ENCODE measurements at regions not wholly inside any gene's neighbourhood (a gene's known extent, or its start where the extent isn't known, plus 50 kb on each side); places are given as distances from the start of the nearest gene placed in this dataset.

GRCh38 chr13:89550938-89551337 is 1796.5 kb upstream of the MIR17HG start:
- no peaks in the 10 kb centered on the region for H3K4me1 ChIP-seq (ENCODE audit: control insufficient read depth in 4 of 4, insufficient read depth in 4 of 4, low read length in 3 of 4)
- no peaks in the 10 kb centered on the region for H3K27me3 ChIP-seq (ENCODE audit: control insufficient read depth in 4 of 4, insufficient read depth in 4 of 4, low read length in 3 of 4)
- no peak for DNase-seq (ENCODE audit: low spot score)
- H3K36me3 ChIP-seq (ENCODE audit: control insufficient read depth in 4 of 4, insufficient read depth in 3 of 4, low read depth in 1 of 4, low read length in 3 of 4), result no peaks in the 10 kb centered on the region
- no peak overlapping the region for H3K4me3 ChIP-seq (ENCODE audit: low read depth in 1 of 3, low read length in 3 of 3)
- TF ChIP-seq FOXA1 (IDR thresholded peaks at IDR 0.05), result no peak
- TF ChIP-seq, protein P1, sequence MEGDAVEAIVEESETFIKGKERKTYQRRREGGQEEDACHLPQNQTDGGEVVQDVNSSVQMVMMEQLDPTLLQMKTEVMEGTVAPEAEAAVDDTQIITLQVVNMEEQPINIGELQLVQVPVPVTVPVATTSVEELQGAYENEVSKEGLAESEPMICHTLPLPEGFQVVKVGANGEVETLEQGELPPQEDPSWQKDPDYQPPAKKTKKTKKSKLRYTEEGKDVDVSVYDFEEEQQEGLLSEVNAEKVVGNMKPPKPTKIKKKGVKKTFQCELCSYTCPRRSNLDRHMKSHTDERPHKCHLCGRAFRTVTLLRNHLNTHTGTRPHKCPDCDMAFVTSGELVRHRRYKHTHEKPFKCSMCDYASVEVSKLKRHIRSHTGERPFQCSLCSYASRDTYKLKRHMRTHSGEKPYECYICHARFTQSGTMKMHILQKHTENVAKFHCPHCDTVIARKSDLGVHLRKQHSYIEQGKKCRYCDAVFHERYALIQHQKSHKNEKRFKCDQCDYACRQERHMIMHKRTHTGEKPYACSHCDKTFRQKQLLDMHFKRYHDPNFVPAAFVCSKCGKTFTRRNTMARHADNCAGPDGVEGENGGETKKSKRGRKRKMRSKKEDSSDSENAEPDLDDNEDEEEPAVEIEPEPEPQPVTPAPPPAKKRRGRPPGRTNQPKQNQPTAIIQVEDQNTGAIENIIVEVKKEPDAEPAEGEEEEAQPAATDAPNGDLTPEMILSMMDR (IDR thresholded peaks at IDR 0.05; ENCODE audit: low read depth, low read length, missing input control), result no peak
- TF ChIP-seq ZBTB33 (IDR thresholded peaks at IDR 0.05), result no peak
- TF ChIP-seq, protein P2, sequence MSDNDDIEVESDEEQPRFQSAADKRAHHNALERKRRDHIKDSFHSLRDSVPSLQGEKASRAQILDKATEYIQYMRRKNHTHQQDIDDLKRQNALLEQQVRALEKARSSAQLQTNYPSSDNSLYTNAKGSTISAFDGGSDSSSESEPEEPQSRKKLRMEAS (IDR thresholded peaks at IDR 0.05), result no peak
- no peak for TF ChIP-seq NR2F2 (IDR thresholded peaks at IDR 0.05)
- no peak for TF ChIP-seq HNF4G (IDR thresholded peaks at IDR 0.05)
- no peak overlapping the region for H3K9ac ChIP-seq (ENCODE audit: low read depth in 1 of 2, low read length in 2 of 2)
- no peak overlapping the region for H3K27ac ChIP-seq (ENCODE audit: low read depth in 1 of 2, low read length in 2 of 2)
- WGBS, result 71% methylated on average over 5 of the region's 5 CpGs
- H3K9me3 ChIP-seq (ENCODE audit: control insufficient read depth in 4 of 4, low read length in 3 of 4), result no peaks in the 10 kb centered on the region

DNA sequence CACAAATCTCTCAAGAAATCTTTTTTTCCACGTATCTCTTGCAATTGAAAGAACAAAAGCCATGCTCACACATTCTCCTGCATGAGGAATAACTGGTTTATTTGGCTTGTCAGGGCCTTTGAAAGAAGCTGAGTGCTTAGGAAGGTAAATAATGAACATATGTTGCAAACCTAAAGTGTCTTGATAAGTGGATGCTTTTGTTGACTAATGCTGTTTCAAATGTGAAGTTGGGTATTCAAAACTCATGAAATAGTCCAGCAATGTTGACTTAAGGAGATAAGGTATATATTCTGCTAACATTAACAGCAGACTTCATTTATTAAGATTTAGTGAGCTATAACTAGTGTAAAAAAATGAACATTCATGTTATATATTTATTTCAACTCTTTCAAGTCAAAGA is 1792.7 kb upstream of the MIR17HG start:
- Histone ChIP-seq H3K4me3 (ENCODE audit: low read depth in 1 of 3, low read length in 3 of 3) (no peak overlapping the region), H3K9me3 (ENCODE audit: control insufficient read depth in 4 of 4, low read length in 3 of 4) (no peaks in the 10 kb centered on the region), H3K4me1 (ENCODE audit: control insufficient read depth in 4 of 4, insufficient read depth in 4 of 4, low read length in 3 of 4) (no peaks in the 10 kb centered on the region), H3K9ac (ENCODE audit: low read depth in 1 of 2, low read length in 2 of 2) (no peak overlapping the region), H3K27me3 (ENCODE audit: control insufficient read depth in 4 of 4, insufficient read depth in 4 of 4, low read length in 3 of 4) (no peaks in the 10 kb centered on the region), H3K36me3 (ENCODE audit: control insufficient read depth in 4 of 4, insufficient read depth in 3 of 4, low read depth in 1 of 4, low read length in 3 of 4) (no peaks in the 10 kb centered on the region), H3K27ac (ENCODE audit: low read depth in 1 of 2, low read length in 2 of 2) (no peak overlapping the region)
- WGBS, result 45% methylated on average over 1 of the region's 1 CpG
- DNase-seq (ENCODE audit: low spot score), result no peak
- TF ChIP-seq EGR1 (IDR thresholded peaks at IDR 0.05; ENCODE audit: low read depth in 2 of 2) (no peak), FOXA2 (IDR thresholded peaks at IDR 0.05) (no peak), ATF3 (IDR thresholded peaks at IDR 0.05) (no peak), SP1 (IDR thresholded peaks at IDR 0.05) (no peak), JUND (IDR thresholded peaks at IDR 0.05) (no peak), YY1 (IDR thresholded peaks at IDR 0.05) (no peak), TAF1 (conservative IDR thresholded peaks at IDR 0.05) (no peak), HNF4A (conservative IDR thresholded peaks at IDR 0.05) (no peak), FOXA1 (IDR thresholded peaks at IDR 0.05) (no peak), GABPA (IDR thresholded peaks at IDR 0.05 in 1 of 2, conservative IDR thresholded peaks at IDR 0.05 in 1 of 2) (no peak), NR2F2 (IDR thresholded peaks at IDR 0.05) (no peak), RXRA (IDR thresholded peaks at IDR 0.05) (no peak), REST (IDR thresholded peaks at IDR 0.05) (no peak)
- TF ChIP-seq, protein P2 (IDR thresholded peaks at IDR 0.05), result no peak
- TF ChIP-seq, protein P1 (IDR thresholded peaks at IDR 0.05; ENCODE audit: low read depth, low read length, missing input control), result no peak

All from liver (tissue), 8 donors.